Stimulated activated CD8-positive, alpha-beta memory T cell treated with anti-CD3 and anti-CD28 coated beads, Interleukin-12 subunit alpha, Interleukin-12 subunit beta, amount 100 ng/mL, for 24 hours (primary cell): ENCODE measurements at regions not wholly inside any gene's neighbourhood (a gene's known extent, or its start where the extent isn't known, plus 50 kb on each side); places are given as distances from the start of the nearest gene placed in this dataset.

ENCODE experiments used
- DNase-seq: peaks from one replicate; pipeline ENCODE4 v3.0.0-alpha.2; 2020; ENCODE audit errors: extremely low read depth

DNA sequence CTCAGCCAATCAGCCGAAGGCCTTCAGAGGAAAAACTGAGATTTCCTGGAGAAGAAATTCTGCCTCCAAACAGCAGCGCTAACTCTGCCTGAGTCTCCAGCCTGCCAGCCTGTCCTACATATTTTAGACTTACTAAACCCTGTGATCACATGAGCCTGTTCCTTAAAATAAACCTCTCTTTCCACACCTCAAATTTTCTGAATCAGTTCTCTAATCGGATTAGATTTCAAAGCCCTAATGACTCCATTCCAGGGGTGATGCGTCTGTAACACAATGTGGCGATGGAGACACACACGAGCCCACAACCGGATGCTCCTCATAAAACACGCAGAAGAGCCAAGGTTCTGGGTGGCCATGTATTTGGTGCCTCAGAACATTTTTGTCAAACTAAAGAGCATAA is 1371.2 kb downstream of the BRD1 start:
- no peak for DNase-seq

DNA sequence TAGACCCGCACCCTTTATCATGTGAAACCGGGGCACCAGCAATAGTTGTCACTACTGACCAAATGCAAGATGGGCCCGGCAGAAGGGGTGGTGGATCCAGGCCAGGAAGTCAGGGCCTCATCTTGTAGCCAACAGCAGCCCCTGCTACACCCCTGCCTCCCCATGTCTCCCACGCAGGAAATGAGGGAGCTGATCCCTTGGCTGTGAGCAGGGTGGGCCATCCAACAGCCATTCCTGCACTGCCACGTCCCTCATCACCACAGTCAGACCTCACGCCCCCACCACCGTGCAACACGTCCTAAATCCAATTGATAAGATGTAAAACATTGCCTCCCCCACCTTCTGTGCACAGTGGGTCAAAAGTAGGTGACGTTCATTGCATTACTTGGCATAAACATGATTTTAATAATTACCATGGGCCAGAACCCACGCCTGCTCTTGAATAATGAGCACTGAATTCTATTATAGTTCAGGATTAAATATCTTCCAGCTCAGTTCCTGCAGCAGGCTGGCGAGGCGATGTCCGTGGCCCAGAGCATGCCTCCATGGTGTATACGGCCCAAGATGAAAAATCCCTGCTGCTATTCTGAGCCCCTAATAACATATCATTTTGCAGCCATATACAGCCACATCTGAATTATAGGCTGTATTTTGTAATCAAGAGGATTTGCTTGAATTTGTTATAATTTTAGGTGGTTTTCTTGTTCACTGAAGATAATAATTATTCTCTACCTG is 1373.8 kb downstream of the BRD1 start:
- no peak for DNase-seq

DNA sequence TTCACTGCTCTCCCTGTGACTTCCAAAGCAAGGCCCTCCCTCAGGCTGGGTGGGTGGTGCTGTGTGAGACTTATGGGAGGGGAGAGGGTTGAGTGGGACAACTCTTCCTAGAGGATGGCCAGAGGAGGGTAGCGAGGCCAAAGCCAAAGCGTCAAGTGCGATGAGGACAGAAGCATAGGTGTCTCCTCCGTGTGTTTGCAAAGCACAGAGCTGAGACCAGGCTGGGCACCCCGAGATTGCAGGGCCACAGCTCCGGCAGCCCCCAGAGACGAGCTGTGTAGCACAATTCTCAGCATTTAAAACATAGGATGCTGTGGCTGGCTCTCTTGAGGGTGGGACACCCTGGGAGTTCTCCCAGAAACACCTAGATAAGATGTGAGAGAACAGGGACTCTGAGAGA is 1374.5 kb downstream of the BRD1 start:
- DNase-seq: no peak

- DNase-seq: no peak
These were observed 1374.9 kb downstream of the BRD1 start for GRCh38 chr22:48452766-48453165.

DNA sequence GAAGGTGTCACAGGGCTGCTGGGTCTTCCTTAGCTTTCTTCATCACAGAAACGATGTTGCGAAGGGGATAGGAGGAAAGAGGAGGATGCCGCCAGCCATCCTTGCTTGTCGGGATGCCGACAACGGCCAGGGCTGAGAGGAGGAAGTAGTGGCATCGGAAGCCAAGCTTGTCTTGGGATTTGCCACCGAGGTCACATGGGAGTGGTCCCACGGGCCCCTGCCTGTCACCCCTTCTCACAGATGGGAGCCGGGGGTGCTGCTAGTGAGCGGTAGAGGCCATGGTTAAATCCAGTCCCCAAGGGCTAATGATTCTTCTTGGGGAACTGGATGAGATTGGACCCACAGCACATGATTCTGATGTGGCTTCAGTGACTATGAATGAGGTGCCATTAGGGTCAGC is 1375.8 kb downstream of the BRD1 start:
- no peak for DNase-seq

DNA sequence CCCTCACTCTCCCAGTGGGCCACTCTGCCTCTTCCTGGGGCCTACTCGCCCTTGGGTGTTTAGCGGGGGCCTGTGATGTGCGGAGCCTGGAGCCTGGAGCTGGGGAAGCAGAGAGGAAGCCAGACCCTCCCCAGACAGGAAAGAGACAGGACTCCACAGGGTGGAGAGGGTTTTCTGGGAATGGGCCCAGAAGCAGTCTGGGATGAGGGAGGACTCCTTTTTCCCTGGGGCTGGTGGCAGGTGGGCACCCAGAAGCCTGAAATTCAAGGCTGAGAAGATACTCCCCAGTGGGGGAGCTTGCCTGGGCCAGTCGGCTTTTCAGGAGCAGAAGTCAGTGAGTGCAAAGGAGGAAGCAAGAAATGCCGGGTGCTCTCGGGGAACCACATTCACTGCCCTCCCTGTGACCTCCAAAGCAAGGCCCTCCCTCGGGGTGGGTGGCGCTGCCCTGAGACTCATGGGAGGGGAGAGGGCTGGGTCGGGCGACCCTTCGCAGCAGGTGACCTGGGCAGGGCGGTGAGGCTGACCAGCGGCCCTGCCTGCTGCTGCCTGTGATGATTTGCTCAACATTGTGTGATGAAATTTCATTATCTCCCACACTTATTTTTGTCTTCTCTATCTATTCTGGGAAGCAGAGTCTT is 1377.4 kb downstream of the BRD1 start:
- no peak for DNase-seq

DNA sequence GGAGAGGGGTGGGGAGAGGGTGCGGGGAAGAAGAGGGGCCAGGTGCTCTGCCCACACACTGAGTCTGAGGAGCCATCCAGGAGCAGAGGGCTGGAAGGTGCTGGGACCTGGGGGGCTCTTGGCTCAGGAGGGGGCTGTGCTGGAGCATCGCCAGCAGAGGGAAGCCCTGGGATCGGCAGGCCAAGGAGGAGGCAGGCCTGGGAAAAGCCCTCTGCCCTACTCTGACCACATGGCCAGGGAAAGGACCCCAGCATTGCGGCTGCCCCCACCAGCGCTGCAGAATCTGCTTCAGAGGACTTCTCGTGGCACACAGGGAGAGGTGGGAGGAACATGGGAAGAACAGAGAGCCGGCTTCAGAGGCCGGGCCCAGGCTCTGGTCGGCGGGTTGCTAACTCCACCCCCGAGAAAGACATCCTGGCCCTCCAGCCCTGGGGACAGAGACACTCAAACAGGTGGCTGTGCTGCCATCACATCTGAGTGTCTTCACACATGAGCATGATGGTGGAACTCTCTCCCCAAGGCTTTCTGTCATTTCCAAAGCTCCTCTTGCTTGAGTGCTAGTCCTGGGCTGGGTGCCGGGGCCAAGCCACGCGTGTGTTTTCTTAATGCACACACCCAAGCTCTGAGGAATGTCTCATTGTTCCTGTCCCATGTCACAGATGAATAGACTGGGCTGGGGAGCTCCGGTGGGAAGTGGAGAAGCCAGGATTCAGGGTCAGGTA is 1378.0 kb downstream of the BRD1 start:
- no peak for DNase-seq

DNA sequence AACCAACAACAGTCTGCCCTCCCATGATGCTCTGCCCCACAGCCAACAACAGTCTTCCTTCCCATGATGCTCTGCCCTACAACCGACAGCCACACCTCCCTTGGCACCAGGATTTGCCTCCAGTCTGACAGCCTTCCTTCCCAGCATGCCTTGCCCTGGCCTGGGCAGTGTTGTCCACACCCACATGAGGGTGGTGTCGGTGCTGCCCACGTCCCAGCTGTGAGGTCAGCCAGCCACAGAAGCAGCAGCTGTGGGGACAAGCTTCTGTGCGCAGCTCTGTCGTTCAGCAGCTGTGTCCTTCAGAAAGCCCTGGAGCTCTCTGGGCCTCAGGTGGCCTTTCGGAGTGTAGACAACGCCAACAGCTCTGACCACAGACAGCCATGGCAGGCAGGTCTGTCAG is 1378.9 kb downstream of the BRD1 start:
- DNase-seq: no peak

DNA sequence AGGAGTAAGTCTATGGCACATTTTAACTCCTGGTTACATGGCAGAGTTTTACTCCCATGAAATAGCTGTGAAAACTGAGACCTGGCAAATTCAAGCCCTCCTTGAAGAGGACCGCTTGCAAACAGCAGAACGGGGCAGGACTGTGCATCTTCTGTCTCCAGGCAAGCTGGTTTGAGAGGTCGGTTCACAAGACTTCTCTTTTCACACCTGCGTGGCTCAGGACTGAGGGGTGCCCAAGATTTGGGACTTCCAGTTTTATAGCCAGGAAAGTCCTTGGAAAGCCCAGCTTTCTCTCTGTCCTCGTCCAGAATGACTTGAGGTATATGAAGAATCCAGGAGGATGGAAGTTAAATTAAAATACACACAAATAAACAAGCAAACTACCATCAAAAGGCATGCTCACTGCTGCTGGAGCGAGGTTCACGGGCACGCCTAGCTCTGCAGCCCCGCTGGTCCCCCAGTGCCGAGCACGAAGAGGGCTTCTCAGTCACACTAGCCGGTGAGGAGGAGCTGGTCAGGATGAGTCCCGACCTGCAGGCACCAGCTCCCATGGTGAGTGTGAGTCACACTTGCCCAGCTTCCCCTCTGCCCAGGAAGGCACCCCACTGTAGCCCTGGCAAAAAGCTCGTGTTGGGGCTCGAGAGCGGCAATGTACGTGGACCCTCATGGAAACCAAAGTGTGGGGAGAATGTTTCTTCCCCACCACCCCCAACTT is 1382.4 kb downstream of the BRD1 start:
- DNase-seq: no peak

- DNase-seq: no peak
These were observed 1383.2 kb downstream of the BRD1 start for GRCh38 chr22:48444320-48445112.

GRCh38 chr22:48443680-48444079 is 1384.0 kb downstream of the BRD1 start:
- no peak for DNase-seq

GRCh38 chr22:48442663-48443062 is 1385.0 kb downstream of the BRD1 start:
- no peak for DNase-seq

- no peak for DNase-seq
These were observed 1386.2 kb downstream of the BRD1 start for GRCh38 chr22:48441553-48441850.

GRCh38 chr22:48440673-48441552 is 1386.8 kb downstream of the BRD1 start:
- no peak for DNase-seq

GRCh38 chr22:48440176-48440575 is 1387.5 kb downstream of the BRD1 start:
- no peak for DNase-seq

GRCh38 chr22:48439560-48440135 is 1388.0 kb downstream of the BRD1 start:
- no peak for DNase-seq

DNA sequence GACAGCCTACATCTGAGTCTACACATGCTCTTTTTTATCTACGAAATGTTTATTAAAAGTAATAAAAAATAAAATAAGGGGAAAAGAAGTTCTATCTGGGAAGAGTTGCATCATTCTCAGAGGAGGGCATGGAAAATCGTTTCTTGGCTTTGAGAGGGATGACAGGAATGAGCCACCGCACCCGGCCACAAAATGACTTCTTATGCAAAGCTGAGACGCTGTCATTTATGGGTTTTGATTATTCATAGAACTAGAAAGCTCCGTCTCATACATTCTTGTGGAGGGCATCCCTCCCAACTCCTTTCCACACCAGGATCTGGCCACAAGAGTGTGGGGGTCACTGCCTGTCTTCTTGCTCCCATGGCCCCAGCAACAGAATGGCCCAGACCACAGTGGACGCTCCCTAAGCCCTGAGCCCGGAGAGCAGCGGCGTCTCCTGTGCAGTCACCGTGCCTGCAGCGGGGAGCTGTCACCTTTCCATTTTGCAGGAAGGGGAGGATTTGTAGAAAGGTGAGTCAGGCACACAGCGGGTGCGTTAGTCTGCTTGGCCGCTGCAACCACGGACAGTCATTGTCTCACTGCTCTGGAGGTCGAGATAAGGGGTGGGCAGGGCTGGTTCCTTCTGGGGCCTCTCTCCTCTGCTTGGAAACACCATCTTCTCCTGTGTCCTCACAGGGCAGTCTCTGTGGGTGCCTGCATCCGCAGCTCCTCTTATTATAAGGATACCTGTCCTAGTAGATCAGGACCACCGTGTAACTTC is 1388.7 kb downstream of the BRD1 start:
- no peak for DNase-seq

- DNase-seq: no peak
These were observed 1389.6 kb downstream of the BRD1 start for GRCh38 chr22:48438096-48438495.

- no peak for DNase-seq
These were observed 1391.3 kb downstream of the BRD1 start for GRCh38 chr22:48436201-48436931.
